ENCODE measurements at regions not wholly inside any gene's neighbourhood (a gene's known extent, or its start where the extent isn't known, plus 50 kb on each side); places are given as distances from the start of the nearest gene placed in this dataset.

DNA sequence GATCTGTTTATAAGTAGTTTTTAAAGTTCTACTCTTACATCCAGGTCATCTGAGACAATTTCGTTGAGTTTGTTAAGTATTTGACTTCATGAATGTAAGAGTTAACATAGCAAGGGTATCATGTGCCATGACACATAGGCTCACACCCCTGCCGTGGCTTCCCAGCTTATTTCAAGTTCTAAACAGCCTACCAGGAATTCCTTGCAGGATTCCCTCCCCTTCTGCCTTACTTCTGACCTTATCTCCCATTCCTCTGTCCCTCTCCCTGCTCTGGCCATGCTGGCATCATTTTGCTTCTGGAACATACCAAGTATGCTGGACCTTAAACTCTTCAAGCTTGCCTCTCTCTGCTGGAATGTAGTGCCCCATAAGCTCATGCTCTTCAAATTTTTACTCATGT is 369.9 kb upstream of the PCDH7 start:
- no peak for DNase-seq

DNA sequence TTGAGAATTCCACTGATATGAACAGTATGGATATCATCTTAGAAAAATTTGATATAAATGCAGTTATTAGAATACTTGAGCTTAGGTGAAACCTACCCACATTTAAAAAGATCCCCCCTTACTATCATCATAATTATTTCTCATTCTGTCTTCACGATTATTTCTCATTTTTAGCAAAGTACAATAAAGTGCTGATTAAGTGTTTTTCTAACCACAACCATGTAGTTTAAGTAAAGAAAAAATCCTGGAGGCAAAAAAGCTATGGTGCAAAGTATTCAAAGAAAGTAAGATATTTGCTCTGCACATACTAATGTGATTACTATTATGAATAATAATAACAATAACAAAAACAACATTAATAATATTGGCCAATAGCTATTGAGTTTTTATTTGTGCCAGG is 365.6 kb upstream of the PCDH7 start:
- DNase-seq = no peak

DNA sequence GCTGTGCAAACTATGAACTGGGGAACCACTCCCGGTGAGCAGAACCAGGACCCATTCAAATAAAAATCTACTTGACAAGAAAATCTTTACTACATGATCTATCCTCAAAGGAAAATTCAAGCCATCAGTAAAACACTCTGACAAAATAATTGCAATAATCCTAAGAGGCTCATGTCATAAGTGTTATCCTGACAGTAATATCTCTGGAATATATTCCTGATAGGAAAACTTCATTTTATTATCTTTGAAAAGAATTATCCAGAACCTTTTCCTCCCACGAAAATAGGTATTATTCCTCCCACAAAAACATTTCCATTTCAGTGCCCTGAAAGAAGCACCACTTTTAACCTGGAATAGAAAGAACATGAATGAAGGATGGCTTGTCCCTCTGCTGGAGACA is 357.7 kb upstream of the PCDH7 start:
- DNase-seq = no peak

DNA sequence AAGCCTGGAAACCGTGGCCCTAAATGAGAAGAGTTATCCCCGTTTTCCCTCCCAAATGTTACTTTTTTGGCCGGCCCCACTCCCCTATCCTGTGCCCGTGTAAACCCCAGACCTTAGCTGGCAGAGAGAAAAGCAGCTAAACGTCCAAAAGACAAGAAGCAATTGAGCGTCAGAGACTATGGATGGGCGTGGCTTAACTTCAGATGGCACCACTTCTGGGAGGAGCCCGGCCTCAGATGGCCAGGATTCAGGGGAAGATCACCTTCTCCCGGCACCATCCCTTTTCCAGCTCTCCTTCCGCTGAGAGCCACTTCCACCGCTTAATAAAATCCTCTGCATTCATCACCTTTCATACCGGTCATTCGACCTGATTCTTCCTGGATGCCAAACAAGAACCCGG is 350.1 kb upstream of the PCDH7 start:
- no peak for DNase-seq

DNA sequence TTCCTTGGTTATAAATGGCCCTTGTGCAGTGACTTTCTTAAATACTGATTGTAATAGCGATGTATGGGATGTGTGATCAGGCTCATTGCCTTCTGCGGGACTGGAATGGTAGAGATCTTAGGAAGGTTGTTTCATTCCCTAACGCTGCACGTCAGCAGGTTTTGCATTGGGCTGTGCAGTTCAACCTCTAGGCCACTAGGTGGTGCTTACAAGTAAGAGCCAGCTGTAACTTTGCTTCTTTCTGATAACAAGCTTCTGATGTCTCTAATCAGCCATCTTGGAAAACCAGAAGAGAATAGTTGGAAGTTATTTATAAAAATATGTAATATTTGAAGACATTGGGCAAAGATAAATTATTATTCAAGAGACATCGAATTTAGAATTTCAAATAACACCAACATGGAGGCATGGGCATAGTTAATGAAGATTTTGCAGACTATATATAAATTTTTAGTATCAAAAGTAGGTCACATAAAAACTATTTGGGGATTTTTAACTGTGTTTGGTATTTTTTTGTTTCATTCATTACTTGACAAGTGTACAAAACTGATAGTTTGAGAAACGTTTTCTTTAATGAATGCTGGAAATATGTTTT is 339.7 kb upstream of the PCDH7 start:
- DNase-seq = peak; percentile 86

DNA sequence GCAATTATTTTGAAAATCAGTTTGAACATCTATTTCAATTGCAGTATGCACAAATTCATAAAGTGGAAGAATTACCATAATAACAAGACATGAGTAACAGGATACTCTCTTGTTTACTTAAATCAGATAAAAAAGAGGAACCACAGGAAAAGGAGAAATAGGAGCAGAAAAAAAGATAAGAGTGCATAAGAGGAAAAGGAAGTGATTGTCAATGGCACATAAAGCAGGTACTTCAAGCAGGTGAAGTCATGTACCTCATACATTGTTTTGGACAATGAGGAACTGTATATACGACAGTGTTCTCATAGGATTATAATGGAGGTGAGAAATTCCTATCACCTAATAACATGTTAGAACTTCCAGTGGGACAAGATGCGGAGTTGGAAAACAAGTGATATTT is 334.5 kb upstream of the PCDH7 start:
- DNase-seq = peak; percentile 65

DNA sequence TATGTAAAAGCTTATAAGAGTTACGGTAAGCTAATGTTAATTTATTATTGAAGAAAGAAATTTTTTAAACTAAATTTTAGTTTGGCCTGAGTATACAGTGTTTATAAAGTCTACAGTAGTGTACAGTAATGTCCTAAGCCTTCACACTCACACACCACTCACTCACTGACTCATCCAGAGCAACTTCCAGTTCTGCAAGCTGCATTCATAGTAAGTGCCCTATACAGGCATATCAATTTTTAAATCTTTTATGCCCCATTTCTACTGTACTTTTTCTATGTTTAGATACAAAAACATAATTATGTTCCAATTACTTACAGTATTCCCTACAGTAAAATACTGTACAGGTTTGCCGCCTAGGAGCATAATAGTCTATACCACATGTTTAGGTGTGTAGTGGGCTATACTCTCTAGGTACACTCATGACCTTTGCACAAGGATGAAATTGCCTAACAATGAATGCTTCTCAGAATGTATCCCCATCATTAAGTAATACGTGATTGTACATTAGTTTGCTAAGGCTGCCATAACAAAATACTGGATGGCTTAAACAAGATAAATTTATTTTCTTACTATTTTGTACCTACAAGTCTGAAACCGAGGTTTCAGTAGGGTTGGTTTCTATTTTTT is 333.8 kb upstream of the PCDH7 start:
- DNase-seq = no peak

DNA sequence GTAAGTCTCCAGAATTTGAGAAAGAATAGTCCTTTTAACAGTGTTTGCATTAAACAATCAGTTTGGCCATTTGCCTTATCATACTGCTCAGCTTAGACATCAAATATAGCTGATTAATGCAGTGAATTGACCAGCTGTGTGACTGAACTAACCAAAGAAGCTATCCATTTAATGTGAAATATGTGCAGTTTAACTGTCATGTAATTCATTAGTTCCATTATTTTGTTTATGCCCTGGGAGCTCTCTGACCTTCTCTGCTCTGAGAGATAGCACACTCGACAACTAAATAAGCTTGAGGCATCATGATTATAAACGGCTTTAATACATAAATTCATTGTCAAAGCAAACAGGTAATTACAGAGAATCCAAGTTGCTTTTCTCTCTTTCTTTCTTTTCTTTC is 324.3 kb upstream of the PCDH7 start:
- no peak for DNase-seq

DNA sequence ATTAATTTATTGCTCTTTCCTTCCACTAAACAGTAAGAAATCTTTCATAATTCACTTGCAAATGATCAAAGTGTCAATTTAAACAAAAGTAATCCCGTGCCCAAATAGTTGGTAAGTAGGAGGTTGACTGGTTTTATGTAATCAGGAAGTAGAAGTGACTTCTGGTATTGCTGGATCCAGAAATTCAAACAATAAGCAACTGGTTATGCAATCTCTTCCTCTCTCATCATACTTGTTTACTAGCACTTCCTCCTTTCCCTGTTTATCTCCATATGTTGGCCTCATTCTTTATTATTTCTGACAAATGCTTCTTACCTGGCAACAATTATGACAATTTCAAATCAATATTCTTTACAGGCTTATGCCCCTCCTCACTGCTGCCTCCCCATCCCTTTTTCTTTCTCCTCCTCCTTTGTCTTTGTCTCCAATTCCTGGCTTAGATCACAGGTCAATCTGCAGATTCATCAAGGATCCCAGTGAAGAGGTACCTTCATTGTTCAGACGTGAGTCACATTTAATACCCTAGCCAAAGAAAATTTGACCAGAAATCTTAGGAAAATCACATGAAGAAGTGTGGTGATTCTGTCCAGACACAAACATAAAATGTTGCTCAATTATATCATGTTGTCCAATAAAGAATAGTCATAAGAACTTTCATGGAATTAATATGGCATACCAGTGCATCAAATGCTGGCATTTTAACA is 323.2 kb upstream of the PCDH7 start:
- DNase-seq = peak; percentile 21

DNA sequence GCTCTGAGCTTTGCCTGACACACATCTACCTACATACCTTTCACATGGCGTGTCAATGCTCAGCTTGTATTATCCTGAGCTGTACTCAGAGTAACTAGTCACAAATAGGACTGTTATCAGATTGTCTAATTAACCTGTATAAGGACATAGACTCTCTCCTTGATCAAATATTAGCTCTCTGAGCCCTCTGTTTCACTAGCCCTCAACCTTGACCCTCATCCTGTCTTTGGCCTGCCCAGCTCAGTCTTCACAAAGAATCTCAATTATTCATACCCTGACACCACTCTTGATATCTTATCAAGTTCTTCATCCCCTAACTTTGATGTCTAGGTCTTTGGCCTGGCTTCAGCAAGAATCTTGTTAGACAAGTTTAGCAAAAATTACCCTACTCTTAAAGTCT is 320.7 kb upstream of the PCDH7 start:
- no peak for DNase-seq

DNA sequence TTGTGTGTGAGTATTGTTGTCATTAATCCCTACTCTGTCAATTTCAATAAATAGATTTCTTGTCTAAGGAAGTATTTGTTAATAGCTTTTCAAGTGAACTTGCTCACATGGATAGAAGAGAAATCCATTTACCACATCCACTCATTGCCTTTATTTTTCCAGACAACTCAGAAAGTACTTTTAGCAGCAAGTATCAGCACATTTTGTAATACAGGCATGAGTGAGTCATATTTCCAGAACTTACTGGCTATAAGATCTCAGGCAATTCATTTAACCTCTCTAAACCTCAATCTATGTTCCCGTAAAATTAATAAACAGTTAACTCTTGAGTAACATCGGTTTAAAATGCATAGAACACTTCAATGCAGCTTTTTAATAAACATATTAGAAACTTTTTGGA is 317.9 kb upstream of the PCDH7 start:
- DNase-seq = no peak

DNA sequence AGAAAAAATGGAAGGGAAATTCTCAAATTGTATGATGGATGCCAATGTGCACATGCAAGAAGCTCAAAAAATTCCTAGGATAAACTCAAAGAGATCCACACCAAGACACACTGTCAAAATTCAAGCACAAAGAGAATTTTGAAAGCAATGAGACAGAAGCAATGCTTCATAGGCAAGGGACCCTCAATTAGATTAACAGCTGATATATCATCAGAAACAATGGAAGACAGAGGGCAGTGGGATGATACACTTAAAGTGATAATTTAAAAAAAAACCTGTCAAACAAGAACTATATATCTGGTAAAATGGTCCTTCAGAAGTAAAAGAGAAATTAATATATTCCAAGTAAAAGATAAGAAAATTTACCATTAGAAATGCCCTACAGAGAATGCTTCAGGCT is 306.3 kb upstream of the PCDH7 start:
- peak; percentile 10 for DNase-seq

DNA sequence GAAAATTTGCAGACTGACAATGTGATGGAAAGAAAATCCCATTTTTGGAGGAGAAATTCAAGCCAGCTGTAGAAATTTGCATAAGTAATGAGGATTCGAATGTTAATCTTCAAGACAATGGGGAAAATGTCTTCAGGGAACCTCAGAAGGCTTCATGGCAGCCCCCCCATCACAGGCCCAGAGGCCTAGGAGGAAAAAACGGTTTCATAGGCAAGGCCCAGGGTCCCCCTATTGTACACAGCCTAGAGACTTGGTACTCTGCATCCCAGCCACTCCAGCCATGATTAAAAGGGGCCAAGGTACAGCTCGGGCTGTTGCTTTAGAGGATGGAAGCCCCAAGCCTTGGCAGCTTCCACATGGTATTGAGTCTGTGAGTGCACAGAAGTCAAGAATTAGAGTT is 303.6 kb upstream of the PCDH7 start:
- DNase-seq = peak; percentile 12

DNA sequence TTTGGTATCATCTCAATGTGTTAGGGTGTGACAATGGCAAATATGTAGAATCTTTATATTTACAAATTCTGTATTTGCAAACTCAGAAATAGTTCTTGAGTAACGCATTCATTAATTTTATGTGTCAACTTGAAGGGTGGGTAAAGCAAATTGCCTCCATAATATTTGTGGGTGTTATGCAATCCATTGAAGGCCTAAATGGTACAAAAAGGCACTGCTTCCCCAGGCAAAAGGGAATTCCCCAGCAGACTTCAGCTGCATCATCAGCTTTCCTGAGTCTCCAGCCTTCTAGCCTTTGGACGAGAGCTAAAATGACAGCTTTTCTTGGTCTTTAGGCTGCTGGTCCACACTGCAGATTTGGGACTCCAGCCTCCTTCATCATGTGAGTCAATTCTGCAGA is 292.2 kb upstream of the PCDH7 start:
- DNase-seq = no peak

DNA sequence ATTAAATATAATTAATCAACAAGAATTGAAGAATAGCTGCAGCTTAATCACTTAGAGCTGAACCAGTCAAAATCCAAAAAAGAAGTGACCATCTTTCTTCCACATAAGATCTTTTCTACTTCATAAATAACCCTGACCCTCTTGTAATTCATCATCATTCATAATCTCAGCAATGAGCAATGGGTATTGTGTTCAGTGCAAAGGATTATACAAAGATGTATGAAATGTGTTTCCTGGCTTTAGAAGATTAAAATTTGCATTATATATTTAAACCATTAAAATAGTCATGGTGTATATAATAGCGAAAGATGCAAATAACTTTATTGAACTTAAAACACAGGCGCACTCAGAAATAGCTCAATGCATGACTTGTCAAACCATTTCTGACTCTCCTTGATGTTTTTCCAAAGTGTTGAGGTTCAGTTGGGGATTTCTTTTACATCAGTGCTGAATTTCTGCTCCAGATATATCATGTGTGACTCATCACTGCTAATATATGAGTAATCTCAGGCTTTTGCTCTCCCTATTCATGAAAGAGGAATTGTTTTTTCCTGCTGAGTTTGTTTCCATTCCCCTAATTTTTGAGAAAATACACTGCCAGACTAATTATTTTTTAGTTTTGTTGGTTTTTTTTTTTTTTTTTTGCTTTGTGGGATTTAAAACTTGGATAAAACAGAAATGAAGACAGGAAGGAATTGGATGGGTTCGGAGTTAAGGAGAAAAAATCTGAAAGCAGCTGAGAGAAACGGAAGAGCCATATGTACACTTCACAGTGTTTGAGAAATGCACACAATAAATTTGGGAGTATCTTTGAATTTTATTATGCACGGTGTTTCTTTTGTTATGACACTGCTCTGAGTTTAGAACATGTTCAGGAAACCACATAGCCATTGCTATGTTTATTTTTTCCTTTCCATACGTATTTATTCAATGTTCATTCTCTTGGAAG is 290.1 kb upstream of the PCDH7 start:
- no peak for DNase-seq

DNA sequence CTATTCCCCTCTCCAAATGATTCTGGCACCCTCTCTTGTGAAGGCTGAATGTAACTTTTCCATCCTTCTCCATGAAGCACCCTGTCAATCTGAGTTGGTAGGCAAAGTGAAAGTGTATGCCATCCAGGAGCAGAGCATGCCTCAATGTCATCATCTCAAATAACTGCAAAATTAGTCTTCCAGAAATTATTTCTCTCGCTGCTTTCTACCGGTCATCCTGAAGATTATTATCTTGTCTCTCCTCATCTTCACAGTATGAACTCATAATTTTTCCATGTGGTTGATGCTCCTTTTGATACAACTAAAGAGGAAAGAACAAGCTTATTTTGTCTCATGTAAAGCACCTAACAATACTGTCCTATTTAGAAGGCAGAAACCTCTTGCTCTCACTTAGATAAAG is 285.5 kb upstream of the PCDH7 start:
- peak; percentile 27 for DNase-seq

DNA sequence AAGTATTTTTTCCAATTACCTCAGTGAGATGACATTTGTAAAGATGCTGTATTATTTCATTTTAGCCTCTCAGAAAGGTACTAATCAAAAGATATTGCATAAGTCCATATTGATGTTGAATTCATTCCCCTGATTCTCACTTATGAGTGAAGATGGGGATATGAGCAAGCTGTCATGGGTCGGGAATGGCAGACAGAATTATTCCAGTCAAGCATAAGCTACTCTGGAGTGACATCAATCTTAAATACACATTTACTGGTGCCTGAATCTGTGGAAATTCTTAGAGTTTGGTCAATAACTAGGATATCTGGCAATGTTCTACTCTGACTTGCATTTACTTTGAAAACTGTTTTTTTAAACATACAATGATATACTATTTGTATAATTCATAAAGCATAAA is 283.8 kb upstream of the PCDH7 start:
- no peak for DNase-seq

DNA sequence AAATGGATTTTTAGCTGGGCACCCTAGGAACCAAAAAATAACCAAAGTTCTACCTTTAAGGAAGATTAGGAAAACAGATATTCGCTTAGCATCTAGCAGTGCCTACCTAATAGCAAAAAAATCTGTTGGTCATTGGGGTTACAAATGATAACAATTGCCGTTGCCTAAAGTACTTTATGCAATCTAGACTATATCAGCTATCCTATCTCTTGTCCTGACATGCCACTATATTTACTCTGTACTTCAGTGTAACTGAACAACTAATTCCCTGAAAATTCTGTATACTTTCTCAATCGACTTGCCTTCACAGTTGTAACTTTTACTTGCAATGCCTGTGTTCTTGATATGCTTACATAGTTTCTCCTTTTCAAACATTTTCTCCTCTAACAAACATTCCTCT is 282.9 kb upstream of the PCDH7 start:
- no peak for DNase-seq

DNA sequence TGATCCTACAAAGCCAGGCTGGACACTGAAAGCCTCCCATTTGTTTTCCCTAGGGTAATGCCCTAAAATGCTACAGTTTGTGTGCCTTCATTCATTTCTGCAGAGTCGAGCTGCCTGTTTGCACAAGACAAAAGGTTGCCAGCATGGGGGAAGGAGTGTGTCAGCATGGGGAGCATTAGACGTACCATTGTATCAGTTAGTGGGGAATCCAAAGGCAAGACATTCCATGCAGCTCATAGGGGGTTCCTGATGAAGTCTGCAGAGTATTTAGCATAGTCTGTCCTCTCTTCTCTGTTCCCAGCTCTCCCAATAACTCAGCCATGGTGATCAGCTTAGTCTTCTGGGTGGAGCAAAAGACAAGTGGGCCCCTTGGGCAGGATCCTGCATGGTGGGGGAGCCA is 276.9 kb upstream of the PCDH7 start:
- no peak for DNase-seq

DNA sequence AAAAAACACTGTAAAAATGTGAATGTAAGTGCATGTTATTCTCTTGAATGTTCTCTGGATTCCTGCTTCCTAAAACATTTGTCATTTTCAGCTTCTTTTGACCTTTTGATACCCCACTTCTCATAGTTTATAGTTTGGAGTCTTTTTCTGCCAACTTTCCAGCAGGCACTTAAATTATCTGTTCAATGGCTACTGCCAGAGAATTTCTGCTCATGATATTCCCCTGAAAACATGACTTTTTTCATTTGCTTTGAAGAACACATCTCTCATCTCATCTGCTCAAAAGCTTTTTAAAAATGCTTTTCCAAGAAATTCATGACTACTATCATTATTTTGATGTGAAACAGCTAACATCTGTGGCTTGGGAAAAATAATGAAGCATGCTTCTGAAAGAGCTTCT is 269.7 kb upstream of the PCDH7 start:
- DNase-seq = no peak

DNA sequence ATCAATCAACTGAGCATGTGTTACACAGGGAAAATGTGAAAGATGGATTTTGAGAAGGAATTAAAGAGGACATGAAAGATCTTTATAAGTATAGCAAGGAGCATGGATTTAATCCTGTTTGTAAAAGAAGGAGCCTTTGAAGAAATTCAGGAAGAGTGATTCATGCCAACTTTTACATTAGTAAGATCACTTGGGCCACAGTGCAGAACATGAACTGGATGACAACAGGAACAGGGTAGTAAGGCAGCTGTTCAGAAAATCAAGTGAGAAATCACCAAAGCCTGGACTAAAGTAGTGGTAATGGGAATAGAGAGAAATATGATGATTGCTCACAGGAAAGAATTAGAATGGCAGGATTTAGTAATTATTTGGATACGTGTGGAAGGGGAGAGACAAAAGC is 265.7 kb upstream of the PCDH7 start:
- no peak for DNase-seq

DNA sequence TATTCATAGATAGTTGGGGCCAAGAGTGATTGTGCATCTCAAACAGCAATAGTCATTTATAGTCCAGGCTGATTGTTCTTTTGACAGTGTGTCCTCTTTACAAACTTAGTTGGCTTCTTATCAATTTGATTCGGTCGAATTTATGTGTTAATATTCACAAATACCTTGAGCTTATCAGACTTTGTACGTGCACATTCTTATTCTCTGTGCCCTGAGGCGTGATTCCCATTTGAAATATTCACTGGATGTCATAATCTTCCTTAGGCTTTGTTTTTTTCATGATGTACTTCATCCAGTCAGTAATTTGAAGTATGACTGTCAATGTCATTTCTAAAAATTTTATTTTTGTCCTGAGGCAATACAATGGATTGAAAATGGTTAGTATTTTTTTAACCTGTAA is 263.5 kb upstream of the PCDH7 start:
- DNase-seq = no peak

DNA sequence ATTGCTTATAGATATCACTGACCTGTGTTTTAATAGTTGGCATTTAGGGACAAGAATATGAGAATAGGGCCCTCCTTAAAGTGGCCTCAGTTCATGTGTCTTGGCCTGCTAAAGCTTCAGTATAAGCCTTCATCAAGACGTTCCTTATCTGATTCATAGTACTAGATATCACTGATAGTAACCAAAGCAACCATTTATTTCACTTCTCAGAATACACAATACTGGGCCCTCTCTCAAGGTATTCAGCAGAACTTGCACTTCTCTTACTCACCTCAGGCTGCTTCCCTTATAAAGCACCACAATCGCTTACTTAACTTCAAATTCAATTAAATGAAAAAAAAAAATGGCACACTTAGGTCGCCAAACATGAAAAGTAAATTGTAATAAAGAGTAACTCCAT is 259.4 kb upstream of the PCDH7 start:
- no peak for DNase-seq

DNA sequence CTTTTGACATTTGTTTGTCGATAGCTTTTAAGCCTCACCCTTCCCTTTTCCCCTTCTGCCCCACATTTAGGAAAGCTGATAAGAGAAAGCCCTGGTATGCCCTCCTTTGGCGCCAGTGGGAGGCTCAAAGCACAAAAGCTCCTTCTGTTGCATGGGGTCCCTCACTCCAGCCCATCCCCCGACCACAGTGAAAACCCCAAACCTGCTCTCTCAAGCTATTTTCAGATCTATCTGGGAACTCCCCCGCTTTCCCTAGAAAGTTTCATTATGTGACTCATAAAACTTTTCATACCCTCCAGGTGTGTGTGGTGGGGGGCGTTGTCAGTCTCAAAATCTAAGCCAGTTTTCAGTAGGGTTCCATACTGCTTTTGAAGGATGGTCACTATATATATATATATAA is 259.0 kb upstream of the PCDH7 start:
- DNase-seq = no peak
